ENCODE measurements at regions not wholly inside any gene's neighbourhood (a gene's known extent, or its start where the extent isn't known, plus 50 kb on each side); places are given as distances from the start of the nearest gene placed in this dataset.

- TF ChIP-seq POLR2A (IDR thresholded peaks at IDR 0.05; ENCODE audit: low read length): no peak
- TF ChIP-seq GATA1 (IDR thresholded peaks at IDR 0.05; ENCODE audit: low read depth, low read length): no peak
These were observed 137.6 kb downstream of the SMAD6 start for GRCh38 chr15:66839506-66840112.
